GM12892 (cell line): ENCODE measurements at regions not wholly inside any gene's neighbourhood (a gene's known extent, or its start where the extent isn't known, plus 50 kb on each side); places are given as distances from the start of the nearest gene placed in this dataset.

Source experiments
- POLR2A ChIP-seq: IDR thresholded peaks from 2 replicates; pipeline ENCODE4 v1.6.1; 2011; ENCODE audit warnings: low read depth, low read length, control low read depth
- POLR2AphosphoS5 ChIP-seq: IDR thresholded peaks from 2 replicates; pipeline ENCODE4 v1.6.1; 2011; ENCODE audit warnings: low read depth, low read length, control low read depth
- TAF1 ChIP-seq: IDR thresholded peaks from 2 replicates; pipeline ENCODE4 v1.6.1; 2011; ENCODE audit warnings: low read depth, mild to moderate bottlenecking, control low read depth, low read length, borderline replicate concordance

GRCh38 chr7:10299384-10299783, 674.3 kb upstream of the PHF14 start:
- TF ChIP-seq POLR2AphosphoS5 (no peak), POLR2A (no peak), TAF1 (no peak)
